Suprapubic skin (tissue), 4 donors: ENCODE measurements at regions not wholly inside any gene's neighbourhood (a gene's known extent, or its start where the extent isn't known, plus 50 kb on each side); places are given as distances from the start of the nearest gene placed in this dataset.

Experiments used
- DNase-seq, 2 donors: peaks; one replicate each; pipeline ENCODE4 v3.0.0-alpha.2; 2019; ENCODE audit warnings: low spot score in 2 of 2
- H3K27ac ChIP-seq: fragments of 200-600 bp; sonication (generic); one replicate; pipeline ENCODE4 v1.5.1; 2019
- H3K27me3 ChIP-seq: fragments of 200-600 bp; sonication (generic); one replicate; pipeline ENCODE4 v1.5.1; 2019
- H3K36me3 ChIP-seq: fragments of 200-600 bp; sonication (generic); one replicate; pipeline ENCODE4 v1.5.1; 2019
- H3K4me1 ChIP-seq: fragments of 200-600 bp; sonication (generic); one replicate; pipeline ENCODE4 v1.5.1; 2019
- H3K4me3 ChIP-seq: fragments of 200-600 bp; sonication (generic); one replicate; pipeline ENCODE4 v1.5.1; 2019; ENCODE audit warnings: mild to moderate bottlenecking
- H3K9me3 ChIP-seq: fragments of 200-600 bp; sonication (generic); one replicate; pipeline ENCODE4 v1.5.1; 2019
- EP300 ChIP-seq: sonication (generic); formaldehyde crosslinking; IDR thresholded peaks from one replicate; pipeline ENCODE4 v1.6.1; 2017; ENCODE audit warnings: antibody characterized with exemption
- POLR2A ChIP-seq, 2 donors: fragments of 450-650 bp; IDR thresholded peaks; one replicate each; pipeline ENCODE4 v1.6.1; 2017; ENCODE audit warnings: antibody characterized with exemption in 2 of 2, mild to moderate bottlenecking in 2 of 2, moderate library complexity in 2 of 2
- POLR2AphosphoS5 ChIP-seq, 3 donors: sonication (generic); formaldehyde crosslinking; IDR thresholded peaks; one replicate each; pipeline ENCODE4 v1.6.1; 2017; ENCODE audit warnings: antibody characterized with exemption in 3 of 3
- WGBS: methylation state at CpG from one replicate; pipeline ENCODE4 v1.1.5; 2018; 5-methylcytosine and 5-hydroxymethylcytosine counted together
- TF ChIP-seq, protein P1 (sequence below), 2 donors: fragments of 200-600 bp in 1 of 2; fragments of 450-650 bp in 1 of 2; sonication (generic) in 1 of 2; IDR thresholded peaks; one replicate each; pipeline ENCODE4 v1.5.1; 2016 to 2019; ENCODE audit warnings: antibody characterized with exemption in 2 of 2, mild to moderate bottlenecking in 1 of 2, moderate library complexity in 1 of 2

GRCh38 chr5:135700731-135701130 lies 121.9 kb upstream of the CXCL14 start:
- peak in 1 of 2 donors; percentile 57 for DNase-seq
- Histone ChIP-seq H3K4me3 (no peak overlapping the region), H3K36me3 (no peaks in the 10 kb centered on the region), H3K9me3 (no peaks in the 10 kb centered on the region), H3K27ac (no peak overlapping the region), H3K4me1 (peaks cover 53% of the 10 kb centered on the region), H3K27me3 (no peaks in the 10 kb centered on the region)
- WGBS: 100% methylated on average over 1 of the region's 4 CpGs
- TF ChIP-seq, protein P1, sequence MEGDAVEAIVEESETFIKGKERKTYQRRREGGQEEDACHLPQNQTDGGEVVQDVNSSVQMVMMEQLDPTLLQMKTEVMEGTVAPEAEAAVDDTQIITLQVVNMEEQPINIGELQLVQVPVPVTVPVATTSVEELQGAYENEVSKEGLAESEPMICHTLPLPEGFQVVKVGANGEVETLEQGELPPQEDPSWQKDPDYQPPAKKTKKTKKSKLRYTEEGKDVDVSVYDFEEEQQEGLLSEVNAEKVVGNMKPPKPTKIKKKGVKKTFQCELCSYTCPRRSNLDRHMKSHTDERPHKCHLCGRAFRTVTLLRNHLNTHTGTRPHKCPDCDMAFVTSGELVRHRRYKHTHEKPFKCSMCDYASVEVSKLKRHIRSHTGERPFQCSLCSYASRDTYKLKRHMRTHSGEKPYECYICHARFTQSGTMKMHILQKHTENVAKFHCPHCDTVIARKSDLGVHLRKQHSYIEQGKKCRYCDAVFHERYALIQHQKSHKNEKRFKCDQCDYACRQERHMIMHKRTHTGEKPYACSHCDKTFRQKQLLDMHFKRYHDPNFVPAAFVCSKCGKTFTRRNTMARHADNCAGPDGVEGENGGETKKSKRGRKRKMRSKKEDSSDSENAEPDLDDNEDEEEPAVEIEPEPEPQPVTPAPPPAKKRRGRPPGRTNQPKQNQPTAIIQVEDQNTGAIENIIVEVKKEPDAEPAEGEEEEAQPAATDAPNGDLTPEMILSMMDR (IDR thresholded peaks at IDR 0.05): no peak
- TF ChIP-seq EP300: no peak
- TF ChIP-seq POLR2A (IDR thresholded peaks at IDR 0.05): no peak
- TF ChIP-seq POLR2AphosphoS5 (IDR thresholded peaks at IDR 0.05): no peak

GRCh38 chr5:135697959-135698345 lies 119.2 kb upstream of the CXCL14 start:
- TF ChIP-seq POLR2A (IDR thresholded peaks at IDR 0.05) (no peak), POLR2AphosphoS5 (IDR thresholded peaks at IDR 0.05) (no peak), EP300 (no peak)
- TF ChIP-seq, protein P1 (IDR thresholded peaks at IDR 0.05): no peak
- H3K4me3 ChIP-seq: no peak overlapping the region
- H3K4me1 ChIP-seq: peaks cover 56% of the 10 kb centered on the region
- no peak for DNase-seq
- 55% methylated on average over 3 of the region's 3 CpGs for WGBS
- no peaks in the 10 kb centered on the region for H3K27me3 ChIP-seq
- no peaks in the 10 kb centered on the region for H3K36me3 ChIP-seq
- no peaks in the 10 kb centered on the region for H3K9me3 ChIP-seq
- H3K27ac ChIP-seq: peak overlapping the region; percentile 41

DNA sequence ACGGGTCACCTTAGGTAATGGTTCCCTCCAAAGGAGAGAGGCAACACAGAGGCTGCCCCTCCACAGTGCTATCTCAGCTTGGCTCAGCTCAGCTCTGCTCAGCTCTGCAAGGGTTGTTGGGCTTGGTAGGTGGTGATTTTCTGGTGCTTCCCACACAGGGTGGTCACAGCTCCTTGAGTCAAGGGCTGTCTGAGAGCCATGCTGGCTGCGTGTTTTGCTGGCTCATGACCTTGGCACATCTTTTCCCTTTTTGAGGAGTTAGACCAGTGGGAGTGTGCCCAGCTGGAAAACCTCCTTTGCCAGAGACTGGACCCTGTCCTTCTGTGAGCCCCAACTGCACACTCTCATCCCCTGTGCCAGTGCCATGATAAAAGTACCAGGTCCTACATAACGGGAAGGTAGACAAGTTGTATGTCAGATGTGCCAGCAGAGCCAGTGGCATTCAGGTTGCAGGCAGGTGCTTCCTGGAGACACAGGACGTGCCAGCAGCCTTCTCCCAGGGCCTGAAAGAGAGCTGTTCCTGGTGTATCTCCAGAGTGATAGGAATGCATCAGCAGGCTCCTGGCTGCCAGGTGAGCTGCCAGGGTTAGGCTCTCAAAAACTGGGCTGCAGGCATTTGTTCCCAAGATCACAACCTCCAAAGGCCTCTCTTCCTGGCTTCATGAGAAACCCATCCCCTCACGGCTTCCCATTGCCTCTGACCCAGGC lies 118.6 kb upstream of the CXCL14 start:
- Histone ChIP-seq H3K4me3 (no peak overlapping the region), H3K4me1 (peaks cover 56% of the 10 kb centered on the region), H3K27ac (no peak overlapping the region), H3K9me3 (no peaks in the 10 kb centered on the region), H3K27me3 (no peaks in the 10 kb centered on the region), H3K36me3 (no peaks in the 10 kb centered on the region)
- TF ChIP-seq POLR2A (IDR thresholded peaks at IDR 0.05) (no peak), POLR2AphosphoS5 (IDR thresholded peaks at IDR 0.05) (no peak), EP300 (no peak)
- TF ChIP-seq, protein P1 (IDR thresholded peaks at IDR 0.05): no peak
- no peak for DNase-seq
- WGBS: 59% methylated on average over 3 of the region's 5 CpGs

- no peaks in the 10 kb centered on the region for H3K27me3 ChIP-seq
- no peaks in the 10 kb centered on the region for H3K9me3 ChIP-seq
- no peaks in the 10 kb centered on the region for H3K36me3 ChIP-seq
- no peak for DNase-seq
- no peak for TF ChIP-seq POLR2A (IDR thresholded peaks at IDR 0.05)
- no peak for TF ChIP-seq POLR2AphosphoS5 (IDR thresholded peaks at IDR 0.05)
- TF ChIP-seq, protein P1 (IDR thresholded peaks at IDR 0.05): no peak
- no peak for TF ChIP-seq EP300
- no peak overlapping the region for H3K4me3 ChIP-seq
- H3K4me1 ChIP-seq: peaks cover 51% of the 10 kb centered on the region
- H3K27ac ChIP-seq: no peak overlapping the region
These were observed 117.5 kb upstream of the CXCL14 start for GRCh38 chr5:135696317-135696716.

- no peaks in the 10 kb centered on the region for H3K27me3 ChIP-seq
- no peaks in the 10 kb centered on the region for H3K36me3 ChIP-seq
- H3K27ac ChIP-seq: no peak overlapping the region
- DNase-seq: no peak
- TF ChIP-seq EP300: no peak
- no peak for TF ChIP-seq POLR2A (IDR thresholded peaks at IDR 0.05)
- TF ChIP-seq, protein P1 (IDR thresholded peaks at IDR 0.05): no peak
- TF ChIP-seq POLR2AphosphoS5 (IDR thresholded peaks at IDR 0.05): no peak
- WGBS: 64% methylated on average over 5 of the region's 5 CpGs
- no peaks in the 10 kb centered on the region for H3K9me3 ChIP-seq
- H3K4me1 ChIP-seq: peaks cover 51% of the 10 kb centered on the region
- no peak overlapping the region for H3K4me3 ChIP-seq
These were observed 117.0 kb upstream of the CXCL14 start for GRCh38 chr5:135695656-135696313.
